ENCODE measurements at regions not wholly inside any gene's neighbourhood (a gene's known extent, or its start where the extent isn't known, plus 50 kb on each side); places are given as distances from the start of the nearest gene placed in this dataset.

- TF ChIP-seq CTCF (IDR thresholded peaks at IDR 0.05): no peak
- no peak for TF ChIP-seq POLR2A (IDR thresholded peaks at IDR 0.05)
Measured at GRCh38 chr16:87134628-87134995, 182.6 kb downstream of the C16orf95 start.
